ENCODE measurements at regions not wholly inside any gene's neighbourhood (a gene's known extent, or its start where the extent isn't known, plus 50 kb on each side); places are given as distances from the start of the nearest gene placed in this dataset.

DNA sequence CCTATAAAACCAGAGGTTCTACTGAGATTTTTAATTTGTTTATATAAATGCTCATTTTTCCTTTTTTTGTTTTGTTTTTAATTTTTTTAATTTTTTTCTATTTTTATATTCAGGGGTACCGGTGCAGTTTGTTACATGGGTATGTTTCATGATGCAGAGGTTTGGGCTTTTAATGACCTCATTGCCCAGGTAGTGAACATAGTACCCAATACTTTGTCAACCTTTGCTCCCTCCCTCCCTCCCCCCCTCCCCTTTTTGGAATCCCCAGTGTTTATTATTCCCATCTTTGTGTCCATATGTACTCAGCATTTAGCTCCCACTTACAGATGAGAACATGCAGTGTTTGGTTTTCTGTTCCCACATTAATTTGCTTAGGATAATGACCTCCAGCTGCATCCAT, 94.4 kb upstream of the NEBL start:
- H3K36me3 ChIP-seq (ENCODE audit: control insufficient read depth in 4 of 4, insufficient read depth in 4 of 4, low read length in 4 of 4), result no peaks in the 10 kb centered on the region
- peaks cover 0 to 3% (median 0%) of the 10 kb centered on the region in 4 donors for H3K9me3 ChIP-seq (ENCODE audit: control insufficient read depth in 4 of 4, insufficient read depth in 3 of 4, low read length in 3 of 4)
- DNase-seq (no peak), ATAC-seq (ENCODE audit: insufficient read depth, low FRiP score) (no peak)
- H3K4me3 ChIP-seq, result no peak overlapping the region
- no peak overlapping the region for H3K27ac ChIP-seq (ENCODE audit: low read depth in 1 of 2, low read length in 1 of 2)
- no peak overlapping the region for H3K9ac ChIP-seq (ENCODE audit: insufficient read depth in 1 of 2, low read length in 2 of 2)
- no peaks in the 10 kb centered on the region for H3K27me3 ChIP-seq (ENCODE audit: control insufficient read depth in 3 of 3, insufficient read depth in 3 of 3, low read length in 2 of 3)
- TF ChIP-seq, protein P1, sequence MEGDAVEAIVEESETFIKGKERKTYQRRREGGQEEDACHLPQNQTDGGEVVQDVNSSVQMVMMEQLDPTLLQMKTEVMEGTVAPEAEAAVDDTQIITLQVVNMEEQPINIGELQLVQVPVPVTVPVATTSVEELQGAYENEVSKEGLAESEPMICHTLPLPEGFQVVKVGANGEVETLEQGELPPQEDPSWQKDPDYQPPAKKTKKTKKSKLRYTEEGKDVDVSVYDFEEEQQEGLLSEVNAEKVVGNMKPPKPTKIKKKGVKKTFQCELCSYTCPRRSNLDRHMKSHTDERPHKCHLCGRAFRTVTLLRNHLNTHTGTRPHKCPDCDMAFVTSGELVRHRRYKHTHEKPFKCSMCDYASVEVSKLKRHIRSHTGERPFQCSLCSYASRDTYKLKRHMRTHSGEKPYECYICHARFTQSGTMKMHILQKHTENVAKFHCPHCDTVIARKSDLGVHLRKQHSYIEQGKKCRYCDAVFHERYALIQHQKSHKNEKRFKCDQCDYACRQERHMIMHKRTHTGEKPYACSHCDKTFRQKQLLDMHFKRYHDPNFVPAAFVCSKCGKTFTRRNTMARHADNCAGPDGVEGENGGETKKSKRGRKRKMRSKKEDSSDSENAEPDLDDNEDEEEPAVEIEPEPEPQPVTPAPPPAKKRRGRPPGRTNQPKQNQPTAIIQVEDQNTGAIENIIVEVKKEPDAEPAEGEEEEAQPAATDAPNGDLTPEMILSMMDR (IDR thresholded peaks at IDR 0.05; ENCODE audit: control extremely low read depth, extremely low read depth), result no peak
- WGBS, 2 donors, result 89 to 97% methylated on average over 1 of the region's 1 CpG
- peaks cover 0 to 20% (median 5%) of the 10 kb centered on the region in 5 donors for H3K4me1 ChIP-seq (ENCODE audit: control insufficient read depth in 5 of 5, insufficient read depth in 5 of 5, low read length in 5 of 5)

DNA sequence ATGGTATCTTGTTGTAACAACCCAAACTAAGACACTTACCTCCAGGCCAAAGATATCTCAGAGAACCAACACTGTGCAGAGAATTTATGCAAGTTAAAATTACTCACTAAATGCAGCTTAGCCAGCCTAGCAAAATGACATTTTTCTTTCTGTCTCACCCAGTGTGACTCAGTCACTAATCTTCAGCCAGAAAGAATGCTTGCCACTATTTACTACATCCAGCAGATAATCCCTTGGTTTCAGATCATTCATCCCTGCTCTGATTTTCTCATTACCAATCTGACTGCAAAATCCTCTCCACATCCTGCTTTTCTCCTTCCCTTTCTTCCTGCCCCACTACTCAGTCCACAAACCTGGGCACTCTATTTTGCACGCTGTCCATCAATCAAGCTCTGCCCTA, 93.5 kb upstream of the NEBL start:
- ATAC-seq (ENCODE audit: insufficient read depth, low FRiP score), result peak; percentile 31
- H3K9ac ChIP-seq (ENCODE audit: insufficient read depth in 1 of 2, low read length in 2 of 2), result no peak overlapping the region

DNA sequence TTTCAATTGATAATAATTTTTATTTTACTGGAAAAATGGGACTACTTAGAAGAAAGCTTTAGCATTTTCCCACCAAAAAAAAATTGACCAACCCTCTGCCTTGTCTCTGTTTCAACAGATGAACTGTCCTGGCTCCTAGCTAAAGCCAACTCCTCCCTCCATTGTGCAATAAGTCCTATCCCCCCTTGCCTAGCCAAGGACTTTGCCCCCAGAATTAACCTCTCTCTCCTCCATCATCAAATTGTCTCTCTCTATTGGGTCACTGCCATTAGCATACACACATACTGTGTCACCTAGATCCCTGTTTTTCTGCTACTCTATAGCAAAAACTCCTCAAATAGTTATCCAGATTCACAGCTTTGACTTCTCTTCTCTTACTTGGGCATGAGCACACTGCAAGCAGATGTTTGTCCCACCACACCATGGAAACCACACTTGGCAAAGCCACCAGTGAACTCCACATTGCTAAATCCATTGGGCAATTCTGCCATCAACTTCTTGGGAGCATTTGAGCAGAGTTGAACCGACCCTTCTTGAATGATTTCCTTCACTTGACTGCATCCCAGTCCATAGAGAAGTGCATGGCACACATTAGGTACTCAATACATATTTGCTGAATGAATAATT, 91.4 kb upstream of the NEBL start:
- no peaks in the 10 kb centered on the region for H3K36me3 ChIP-seq (ENCODE audit: control insufficient read depth in 4 of 4, insufficient read depth in 4 of 4, low read length in 4 of 4)
- H3K4me3 ChIP-seq, result no peak overlapping the region
- peaks cover 0 to 1% (median 0%) of the 10 kb centered on the region in 4 donors for H3K9me3 ChIP-seq (ENCODE audit: control insufficient read depth in 4 of 4, insufficient read depth in 3 of 4, low read length in 3 of 4)
- TF ChIP-seq, protein P1 (IDR thresholded peaks at IDR 0.05; ENCODE audit: control extremely low read depth, extremely low read depth), result no peak
- WGBS, 2 donors, result 46 to 75% methylated on average over 1 of the region's 1 CpG
- H3K27ac ChIP-seq (ENCODE audit: low read depth in 1 of 2, low read length in 1 of 2), result no peak overlapping the region
- H3K27me3 ChIP-seq (ENCODE audit: control insufficient read depth in 3 of 3, insufficient read depth in 3 of 3, low read length in 2 of 3), result no peaks in the 10 kb centered on the region
- ATAC-seq (ENCODE audit: insufficient read depth, low FRiP score) (peak; percentile 48), DNase-seq (no peak)
- H3K4me1 ChIP-seq (ENCODE audit: control insufficient read depth in 5 of 5, insufficient read depth in 5 of 5, low read length in 5 of 5), result peaks cover 0 to 4% (median 0%) of the 10 kb centered on the region in 5 donors
- H3K9ac ChIP-seq (ENCODE audit: insufficient read depth in 1 of 2, low read length in 2 of 2), result no peak overlapping the region

More for the DNA sequence above, 93.5 kb upstream of the NEBL start:
- Histone ChIP-seq H3K9me3 (ENCODE audit: control insufficient read depth in 4 of 4, insufficient read depth in 3 of 4, low read length in 3 of 4) (peaks cover 0 to 3% (median 0%) of the 10 kb centered on the region in 4 donors), H3K4me3 (no peak overlapping the region), H3K4me1 (ENCODE audit: control insufficient read depth in 5 of 5, insufficient read depth in 5 of 5, low read length in 5 of 5) (peaks cover 0 to 10% (median 0%) of the 10 kb centered on the region in 5 donors), H3K27me3 (ENCODE audit: control insufficient read depth in 3 of 3, insufficient read depth in 3 of 3, low read length in 2 of 3) (no peaks in the 10 kb centered on the region), H3K27ac (ENCODE audit: low read depth in 1 of 2, low read length in 1 of 2) (no peak overlapping the region), H3K36me3 (ENCODE audit: control insufficient read depth in 4 of 4, insufficient read depth in 4 of 4, low read length in 4 of 4) (no peaks in the 10 kb centered on the region)
- DNase-seq, result no peak
- WGBS, 2 donors, result 85 to 86% methylated on average over 1 of the region's 1 CpG
- TF ChIP-seq, protein P1 (IDR thresholded peaks at IDR 0.05; ENCODE audit: control extremely low read depth, extremely low read depth), result no peak

DNA sequence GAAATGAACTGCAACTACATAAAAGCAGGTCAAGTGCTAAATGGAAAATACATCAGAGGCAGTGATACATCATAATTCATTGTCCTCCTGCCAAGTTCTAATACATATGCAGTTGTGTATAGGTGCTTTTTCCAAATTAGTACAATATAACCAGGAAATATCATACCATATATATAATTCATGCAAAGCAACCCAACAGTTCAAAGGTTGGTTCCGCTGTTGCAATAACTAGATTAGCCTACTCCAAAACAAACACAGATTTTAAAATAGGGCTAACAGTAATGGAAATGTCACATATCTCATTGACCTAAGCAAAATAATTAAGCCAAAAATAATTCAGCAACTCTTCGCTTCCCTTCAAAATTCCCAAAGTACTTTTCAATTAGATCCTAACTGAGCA, 88.9 kb upstream of the NEBL start:
- DNase-seq (no peak), ATAC-seq (ENCODE audit: insufficient read depth, low FRiP score) (no peak)
- 86 to 88% methylated on average over 2 of the region's 2 CpGs for WGBS, 2 donors
- no peak overlapping the region for H3K9ac ChIP-seq (ENCODE audit: insufficient read depth in 1 of 2, low read length in 2 of 2)
- H3K36me3 ChIP-seq (ENCODE audit: control insufficient read depth in 4 of 4, insufficient read depth in 4 of 4, low read length in 4 of 4), result no peaks in the 10 kb centered on the region
- no peak overlapping the region for H3K4me3 ChIP-seq
- no peaks in the 10 kb centered on the region for H3K27me3 ChIP-seq (ENCODE audit: control insufficient read depth in 3 of 3, insufficient read depth in 3 of 3, low read length in 2 of 3)
- H3K4me1 ChIP-seq (ENCODE audit: control insufficient read depth in 5 of 5, insufficient read depth in 5 of 5, low read length in 5 of 5), result peaks cover 0 to 4% (median 0%) of the 10 kb centered on the region in 5 donors
- H3K9me3 ChIP-seq (ENCODE audit: control insufficient read depth in 4 of 4, insufficient read depth in 3 of 4, low read length in 3 of 4), result peaks cover 0 to 2% (median 1%) of the 10 kb centered on the region in 4 donors
- no peak overlapping the region for H3K27ac ChIP-seq (ENCODE audit: low read depth in 1 of 2, low read length in 1 of 2)
- TF ChIP-seq, protein P1 (IDR thresholded peaks at IDR 0.05; ENCODE audit: control extremely low read depth, extremely low read depth), result no peak

Measured in lung (tissue), 11 donors.